ENCODE measurements at regions not wholly inside any gene's neighbourhood (a gene's known extent, or its start where the extent isn't known, plus 50 kb on each side); places are given as distances from the start of the nearest gene placed in this dataset.
"Not testable (repeated sequence)": the region's sequence is repeated elsewhere in the genome, so short reads cannot be mapped to it uniquely, and the experiment has no call there.

- H3K4me2 ChIP-seq (ENCODE audit: insufficient read depth, low read length); DNase-seq (ENCODE audit: low read depth, low spot score); H2AFZ ChIP-seq (ENCODE audit: low read depth, low read length); H3K9me3 ChIP-seq (replicated peaks; ENCODE audit: control insufficient read depth, insufficient read depth, low read length); H3K27me3 ChIP-seq (ENCODE audit: control insufficient read depth in 2 of 2, insufficient read depth in 2 of 2, low read length in 2 of 2); H4K20me1 ChIP-seq (replicated peaks; ENCODE audit: control insufficient read depth, extremely low read depth, insufficient read depth, low read length); CTCF ChIA-PET; intact Hi-C loops (cut with micrococcal nuclease); H3K27ac ChIP-seq (ENCODE audit: insufficient read depth, low read depth, low read length); H3K36me3 ChIP-seq (ENCODE audit: control insufficient read depth in 2 of 2, extremely low read depth in 1 of 2, insufficient read depth in 2 of 2, low read length in 2 of 2); H3K9ac ChIP-seq (replicated peaks; ENCODE audit: extremely low read depth, insufficient read depth, low read length); H3K79me2 ChIP-seq (ENCODE audit: control insufficient read depth, insufficient read depth, low read length); dilution Hi-C loops (cut with MboI; ENCODE audit: extremely low pct_ligation_motif_present, low sequenced_read_pairs); POLR2A ChIA-PET; FAIRE-seq; H3K9me1 ChIP-seq (replicated peaks; ENCODE audit: control insufficient read depth, extremely low read depth, insufficient read depth, low read length); H3K4me3 ChIP-seq (replicated peaks in 1 of 3; ENCODE audit: insufficient read depth in 1 of 3, low read depth in 1 of 3, low read length in 3 of 3); BruUV-seq (replicated peaks): not testable (repeated sequence)
- H3K4me1 ChIP-seq (ENCODE audit: control insufficient read depth, extremely low read depth, insufficient read depth, low read length) = peaks cover 38% of the 10 kb centered on the region
Measured at GRCh38 chr21:38997843-38998175, 185.4 kb downstream of the PSMG1 start.

DNA sequence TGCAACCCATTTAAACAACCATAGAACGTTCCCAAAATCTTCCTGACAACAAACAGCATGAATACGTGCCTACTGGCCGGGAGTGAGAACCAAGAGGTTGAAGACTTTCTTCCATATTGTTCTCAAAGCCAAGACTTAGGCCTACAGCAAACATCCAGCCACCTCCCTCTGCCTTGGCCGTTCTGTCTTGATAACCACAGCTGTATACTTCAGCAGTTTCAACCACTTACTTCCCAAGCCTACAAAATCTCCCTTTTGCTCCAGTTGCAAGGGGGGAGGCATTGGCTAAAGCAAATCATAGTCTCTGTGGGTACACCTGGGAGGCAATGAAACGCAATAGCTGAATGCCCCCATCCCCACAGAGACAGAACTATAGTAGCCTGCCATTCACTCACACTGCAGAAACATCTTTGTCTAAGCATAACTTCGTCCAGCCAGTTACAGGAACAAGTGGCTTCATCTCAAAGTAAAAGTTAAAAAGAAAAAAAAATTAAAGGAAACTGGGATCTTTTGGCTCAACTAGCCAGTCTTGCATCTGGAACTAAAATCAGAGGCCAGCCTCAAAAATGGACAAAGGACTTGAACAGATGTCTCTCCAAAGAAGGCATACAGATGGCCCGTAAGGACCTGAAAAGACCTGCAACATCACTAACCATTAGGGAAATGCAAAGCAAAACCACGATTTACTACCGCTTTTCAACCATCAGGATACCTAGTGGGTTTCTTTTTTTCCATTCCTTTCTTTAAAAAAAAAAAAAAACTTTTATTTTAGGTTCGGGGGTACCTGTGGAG, 186.0 kb downstream of the PSMG1 start:
- dilution Hi-C loops (cut with MboI; ENCODE audit: extremely low pct_ligation_motif_present, low sequenced_read_pairs) (no loop called here), intact Hi-C loops (cut with micrococcal nuclease) (no loop called here)
- H3K27ac ChIP-seq (ENCODE audit: insufficient read depth, low read depth, low read length) = no peak overlapping the region
- no peak for FAIRE-seq
- H3K4me1 ChIP-seq (ENCODE audit: control insufficient read depth, extremely low read depth, insufficient read depth, low read length) = peaks cover 43% of the 10 kb centered on the region
- H3K4me2 ChIP-seq (ENCODE audit: insufficient read depth, low read length) = no peak overlapping the region
- ChIA-PET CTCF (no interaction called here), POLR2A (no interaction called here)
- H3K27me3 ChIP-seq (ENCODE audit: control insufficient read depth in 2 of 2, insufficient read depth in 2 of 2, low read length in 2 of 2) = no peaks in the 10 kb centered on the region
- no peaks in the 10 kb centered on the region for H3K79me2 ChIP-seq (ENCODE audit: control insufficient read depth, insufficient read depth, low read length)
- H2AFZ ChIP-seq (ENCODE audit: low read depth, low read length) = no peak overlapping the region
- DNase-seq (ENCODE audit: low read depth, low spot score) = no peak
- TF ChIP-seq MAX (IDR thresholded peaks at IDR 0.05; ENCODE audit: insufficient read depth, insufficient read length) (no peak), POLR2AphosphoS5 (IDR thresholded peaks at IDR 0.05; ENCODE audit: insufficient read depth, low read depth, low read length) (no peak), POLR2A (IDR thresholded peaks at IDR 0.05; ENCODE audit: low read depth, low read length) (no peak), FOS (IDR thresholded peaks at IDR 0.05; ENCODE audit: borderline replicate concordance, insufficient read depth, low read length) (no peak), CTCF (IDR thresholded peaks at IDR 0.05; ENCODE audit: extremely low read depth in 1 of 2, insufficient read depth in 1 of 2, low read depth in 1 of 2, low read length in 2 of 2) (no peak), MYC (IDR thresholded peaks at IDR 0.05; ENCODE audit: low read depth, low read length) (no peak)
- no peak overlapping the region for H3K9ac ChIP-seq (replicated peaks; ENCODE audit: extremely low read depth, insufficient read depth, low read length)
- no peaks in the 10 kb centered on the region for H4K20me1 ChIP-seq (replicated peaks; ENCODE audit: control insufficient read depth, extremely low read depth, insufficient read depth, low read length)
- H3K36me3 ChIP-seq (ENCODE audit: control insufficient read depth in 2 of 2, extremely low read depth in 1 of 2, insufficient read depth in 2 of 2, low read length in 2 of 2) = no peaks in the 10 kb centered on the region
- no peaks in the 10 kb centered on the region for H3K9me1 ChIP-seq (replicated peaks; ENCODE audit: control insufficient read depth, extremely low read depth, insufficient read depth, low read length)
- no peak overlapping the region for H3K4me3 ChIP-seq (replicated peaks in 1 of 3; ENCODE audit: insufficient read depth in 1 of 3, low read depth in 1 of 3, low read length in 3 of 3)
- H3K9me3 ChIP-seq (replicated peaks; ENCODE audit: control insufficient read depth, insufficient read depth, low read length) = no peaks in the 10 kb centered on the region
- no TSS peak for BruUV-seq (replicated peaks)

Data from endothelial cell of umbilical vein (primary cell).